ENCODE measurements at regions not wholly inside any gene's neighbourhood (a gene's known extent, or its start where the extent isn't known, plus 50 kb on each side); places are given as distances from the start of the nearest gene placed in this dataset.

- DNase-seq: no peak
- in situ Hi-C loops (cut with HindIII; ENCODE audit: low pct_ligation_motif_present, low pct_unique_long_range_greater_than_20kb, low sequenced_read_pairs): no loop called here
These were observed 367.4 kb upstream of the TNRC6C start for GRCh38 chr17:77590951-77591735.

- in situ Hi-C loops (cut with HindIII; ENCODE audit: low pct_ligation_motif_present, low pct_unique_long_range_greater_than_20kb, low sequenced_read_pairs): no loop called here
- DNase-seq: no peak
These were observed 366.2 kb upstream of the TNRC6C start for GRCh38 chr17:77592106-77592865.

- in situ Hi-C loops (cut with HindIII; ENCODE audit: low pct_ligation_motif_present, low pct_unique_long_range_greater_than_20kb, low sequenced_read_pairs): no loop called here
- DNase-seq: no peak
These were observed 365.4 kb upstream of the TNRC6C start for GRCh38 chr17:77593081-77593480.

DNA sequence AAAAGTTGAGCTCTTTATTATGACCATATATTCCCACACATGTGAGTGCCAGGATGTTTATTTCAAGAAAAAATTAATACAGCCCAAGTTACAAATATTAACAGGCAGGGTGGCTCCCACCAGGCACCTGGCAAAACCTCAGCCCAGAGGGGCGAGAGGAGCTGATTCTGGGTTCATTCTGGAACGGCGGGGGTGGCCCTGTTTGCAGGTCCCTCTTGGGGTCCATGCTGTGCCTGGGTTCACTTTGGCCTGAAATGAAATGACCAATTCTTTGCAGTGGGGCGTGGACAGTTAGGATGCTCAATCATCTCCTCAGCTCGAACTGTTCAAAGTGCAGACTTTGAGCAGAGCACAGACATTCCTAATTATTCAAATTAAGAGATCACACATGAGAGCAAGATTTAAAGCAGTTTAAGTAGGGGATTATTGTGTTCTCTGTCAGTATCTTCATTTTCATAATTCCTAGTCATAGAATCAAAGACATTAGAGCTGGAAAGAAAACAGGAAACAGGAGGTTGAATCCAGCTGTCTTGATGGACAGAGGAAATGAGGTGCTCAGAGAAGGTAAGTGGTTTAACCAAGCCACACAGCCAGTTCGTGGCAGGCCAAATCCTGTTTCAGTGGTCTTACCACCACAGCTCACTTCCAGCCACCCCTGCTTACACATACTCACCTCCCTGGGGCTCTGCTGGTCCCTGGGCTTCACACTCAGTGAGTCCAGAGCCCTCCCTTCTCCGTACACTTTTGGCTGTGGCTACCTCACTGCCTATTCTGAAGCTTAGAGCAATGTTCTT is 363.9 kb upstream of the TNRC6C start:
- DNase-seq: no peak
- in situ Hi-C loops (cut with HindIII; ENCODE audit: low pct_ligation_motif_present, low pct_unique_long_range_greater_than_20kb, low sequenced_read_pairs): no loop called here

GRCh38 chr17:77596491-77597417 is 361.7 kb upstream of the TNRC6C start:
- in situ Hi-C loops (cut with HindIII; ENCODE audit: low pct_ligation_motif_present, low pct_unique_long_range_greater_than_20kb, low sequenced_read_pairs): no loop called here
- DNase-seq: no peak

- in situ Hi-C loops (cut with HindIII; ENCODE audit: low pct_ligation_motif_present, low pct_unique_long_range_greater_than_20kb, low sequenced_read_pairs): no loop called here
These were observed 360.9 kb upstream of the TNRC6C start for GRCh38 chr17:77597418-77598240.

GRCh38 chr17:77598241-77598620 is 360.3 kb upstream of the TNRC6C start:
- no peak for DNase-seq
- in situ Hi-C loops (cut with HindIII; ENCODE audit: low pct_ligation_motif_present, low pct_unique_long_range_greater_than_20kb, low sequenced_read_pairs): no loop called here

More at GRCh38 chr17:77597418-77598240, 360.9 kb upstream of the TNRC6C start:
- no peak for DNase-seq

DNA sequence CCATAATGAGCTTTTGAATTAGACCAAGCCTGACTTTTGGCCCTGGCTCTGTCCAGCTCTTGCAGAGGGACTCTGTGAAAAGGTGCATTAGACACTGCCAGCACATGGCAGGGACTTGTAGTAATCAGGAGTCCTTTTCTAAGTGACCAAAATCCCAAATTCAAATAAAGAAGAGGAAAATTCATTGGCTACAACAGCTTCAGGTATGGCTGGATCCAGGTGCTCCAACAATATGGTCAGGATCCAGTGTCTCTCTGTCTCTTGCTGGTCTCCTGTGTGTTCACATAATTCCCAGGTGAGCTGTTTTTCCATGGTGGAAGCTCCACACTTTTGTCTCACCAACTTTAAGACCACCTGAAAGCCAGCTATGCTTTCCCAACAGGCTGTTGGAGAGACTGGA is 358.8 kb upstream of the TNRC6C start:
- DNase-seq: no peak

DNA sequence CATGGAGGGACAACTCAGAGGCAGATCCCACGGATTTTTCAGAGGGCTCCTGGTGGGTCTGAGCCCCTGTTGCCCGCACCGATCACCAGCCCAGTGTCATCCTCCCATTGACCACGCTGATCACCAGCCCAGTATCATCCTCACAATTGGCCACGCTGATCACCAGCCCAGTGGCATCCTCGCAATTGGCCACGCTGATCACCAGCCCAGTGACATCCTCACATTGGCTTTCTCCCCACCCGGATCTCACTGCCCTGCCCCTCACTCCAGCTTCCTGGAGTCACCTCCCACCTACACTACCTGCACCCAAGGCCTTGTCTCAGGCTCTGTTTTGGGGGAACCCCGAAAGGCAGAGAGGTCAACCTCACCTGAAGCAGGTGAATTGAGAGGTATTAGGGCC is 358.2 kb upstream of the TNRC6C start:
- no peak for DNase-seq
- in situ Hi-C loops (cut with HindIII; ENCODE audit: low pct_ligation_motif_present, low pct_unique_long_range_greater_than_20kb, low sequenced_read_pairs): no loop called here

More for the DNA sequence above, 358.8 kb upstream of the TNRC6C start:
- in situ Hi-C loops (cut with HindIII; ENCODE audit: low pct_ligation_motif_present, low pct_unique_long_range_greater_than_20kb, low sequenced_read_pairs): no loop called here

- in situ Hi-C loops (cut with HindIII; ENCODE audit: low pct_ligation_motif_present, low pct_unique_long_range_greater_than_20kb, low sequenced_read_pairs): no loop called here
- no peak for DNase-seq
These were observed 357.2 kb upstream of the TNRC6C start for GRCh38 chr17:77601054-77601979.

DNA sequence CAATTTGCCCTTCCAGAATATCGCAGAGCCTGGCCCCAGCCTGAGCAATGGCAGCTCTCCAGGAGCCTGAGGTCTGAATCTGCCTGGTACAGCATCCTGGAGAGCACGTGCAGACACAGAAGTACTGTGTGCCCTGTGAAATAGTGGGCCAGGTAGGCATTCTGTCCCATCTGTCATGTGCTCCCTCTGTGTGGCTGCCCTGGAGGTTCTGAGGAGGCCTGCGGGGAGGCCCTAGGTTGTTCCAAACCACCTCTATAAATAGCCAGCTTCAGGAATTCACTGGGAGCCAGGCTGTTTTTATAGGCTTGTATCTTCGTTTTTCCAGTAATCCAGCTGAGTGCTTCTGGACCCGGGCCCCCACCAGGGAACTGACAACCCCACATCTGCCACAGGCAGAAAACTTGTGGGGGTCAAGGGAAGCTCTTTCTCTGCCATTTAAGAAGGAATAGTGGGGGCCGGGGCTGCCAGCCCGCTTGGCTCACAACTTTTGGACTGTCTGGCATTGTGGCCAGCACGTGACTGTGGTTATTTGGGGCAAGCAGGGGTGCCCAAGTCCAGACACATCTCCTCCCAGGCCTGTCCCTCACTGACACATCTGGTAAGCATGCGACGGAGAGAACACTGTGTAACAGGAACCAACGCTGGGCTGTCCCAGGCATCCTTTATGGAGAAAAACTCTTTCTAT is 356.3 kb upstream of the TNRC6C start:
- no peak for DNase-seq
- in situ Hi-C loops (cut with HindIII; ENCODE audit: low pct_ligation_motif_present, low pct_unique_long_range_greater_than_20kb, low sequenced_read_pairs): no loop called here

DNA sequence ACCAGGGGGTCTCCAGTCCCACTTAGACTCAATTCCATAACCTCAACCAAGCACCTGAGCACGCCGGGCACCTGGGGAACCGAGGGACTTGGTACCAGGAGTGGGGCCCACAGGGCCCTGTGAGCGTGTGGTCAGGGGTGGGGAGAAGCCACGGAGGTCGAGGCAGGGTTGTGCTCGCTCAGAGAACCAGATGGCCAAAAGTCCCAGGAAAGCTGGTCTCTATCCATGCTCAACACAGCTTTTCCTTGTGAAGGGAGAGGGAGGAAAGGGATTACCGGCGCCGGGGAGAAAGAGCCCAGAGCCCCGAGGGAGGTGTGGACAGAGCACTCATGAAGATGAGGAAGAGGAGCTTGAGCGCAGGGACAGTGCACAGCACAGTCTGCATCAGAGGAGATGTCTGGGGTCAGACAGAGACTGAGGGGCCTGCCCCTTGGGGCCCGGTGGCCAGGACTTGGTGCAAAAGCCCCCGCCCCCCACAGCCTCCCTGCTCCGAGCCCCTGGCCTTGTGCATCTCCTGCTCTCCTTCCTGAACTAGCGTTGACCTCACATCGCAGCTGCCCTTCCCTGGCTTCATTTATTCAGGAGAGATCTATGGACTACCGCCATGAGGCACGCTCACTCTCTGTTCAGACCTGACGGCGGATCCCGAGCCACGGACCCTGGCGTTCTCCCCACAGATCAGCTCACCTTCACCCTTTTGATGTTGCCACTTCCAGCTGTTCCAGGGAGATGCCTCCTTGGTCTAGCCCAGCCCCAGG is 355.4 kb upstream of the TNRC6C start:
- in situ Hi-C loops (cut with HindIII; ENCODE audit: low pct_ligation_motif_present, low pct_unique_long_range_greater_than_20kb, low sequenced_read_pairs): no loop called here
- no peak for DNase-seq

GRCh38 chr17:77604301-77604972 is 354.1 kb upstream of the TNRC6C start:
- no peak for DNase-seq
- in situ Hi-C loops (cut with HindIII; ENCODE audit: low pct_ligation_motif_present, low pct_unique_long_range_greater_than_20kb, low sequenced_read_pairs): no loop called here

DNA sequence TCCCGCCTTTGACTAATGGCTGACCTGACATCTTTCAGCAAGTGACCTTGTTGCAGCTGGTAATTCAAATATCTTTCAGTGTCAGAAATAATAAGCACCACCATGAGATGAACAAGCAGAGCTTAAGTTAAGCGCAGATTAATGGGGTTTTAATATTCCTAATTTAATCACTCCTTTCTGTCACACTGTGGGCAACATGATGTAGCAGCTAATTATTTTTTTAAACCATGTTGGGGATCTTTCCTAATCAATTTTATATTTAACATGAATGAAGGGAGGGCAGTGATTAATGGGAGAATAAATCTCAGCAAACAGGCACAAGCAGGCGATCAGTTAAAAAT is 353.6 kb upstream of the TNRC6C start:
- in situ Hi-C loops (cut with HindIII; ENCODE audit: low pct_ligation_motif_present, low pct_unique_long_range_greater_than_20kb, low sequenced_read_pairs): no loop called here
- no peak for DNase-seq

All from ACHN (cell line).